Immature natural killer cell (primary cell): ENCODE measurements at regions not wholly inside any gene's neighbourhood (a gene's known extent, or its start where the extent isn't known, plus 50 kb on each side); places are given as distances from the start of the nearest gene placed in this dataset.

Source experiments
- DNase-seq, 3 donors: peaks; one replicate each; pipeline ENCODE4 v3.0.0; 2022; ENCODE audit warnings: mixed read lengths in 1 of 3
- H3K27ac Mint-ChIP-seq, 6 donors: one replicate each; pipeline ENCODE4 v1.8.0; 2020; ENCODE audit warnings: mixed read lengths in 6 of 6, mild to moderate bottlenecking in 5 of 6, inconsistent platforms in 4 of 6, moderate library complexity in 3 of 6
- H3K27me3 Mint-ChIP-seq, 3 donors: one replicate each; pipeline ENCODE4 v1.8.0; 2020 to 2021; ENCODE audit warnings: low read depth in 3 of 3, mild to moderate bottlenecking in 3 of 3, mixed read lengths in 3 of 3, moderate library complexity in 3 of 3, inconsistent platforms in 1 of 3
- H3K36me3 Mint-ChIP-seq, 3 donors: one replicate each; pipeline ENCODE4 v1.8.0; 2020; ENCODE audit warnings: mixed read lengths in 3 of 3, inconsistent platforms in 2 of 3, mild to moderate bottlenecking in 2 of 3
- H3K4me1 Mint-ChIP-seq, 2 donors: one replicate each; pipeline ENCODE4 v1.8.0; 2020; ENCODE audit warnings: inconsistent platforms in 2 of 2, mild to moderate bottlenecking in 2 of 2, mixed read lengths in 2 of 2, moderate library complexity in 1 of 2
- H3K4me3 Mint-ChIP-seq, 5 donors: one replicate each; pipeline ENCODE4 v1.8.0; 2020; ENCODE audit warnings: mild to moderate bottlenecking in 5 of 5, mixed read lengths in 5 of 5, inconsistent platforms in 3 of 5, moderate library complexity in 3 of 5
- H3K9me3 Mint-ChIP-seq, 6 donors: one replicate each; pipeline ENCODE4 v1.8.0; 2020; ENCODE audit warnings: mild to moderate bottlenecking in 6 of 6, mixed read lengths in 6 of 6, inconsistent platforms in 4 of 6, moderate library complexity in 3 of 6

DNA sequence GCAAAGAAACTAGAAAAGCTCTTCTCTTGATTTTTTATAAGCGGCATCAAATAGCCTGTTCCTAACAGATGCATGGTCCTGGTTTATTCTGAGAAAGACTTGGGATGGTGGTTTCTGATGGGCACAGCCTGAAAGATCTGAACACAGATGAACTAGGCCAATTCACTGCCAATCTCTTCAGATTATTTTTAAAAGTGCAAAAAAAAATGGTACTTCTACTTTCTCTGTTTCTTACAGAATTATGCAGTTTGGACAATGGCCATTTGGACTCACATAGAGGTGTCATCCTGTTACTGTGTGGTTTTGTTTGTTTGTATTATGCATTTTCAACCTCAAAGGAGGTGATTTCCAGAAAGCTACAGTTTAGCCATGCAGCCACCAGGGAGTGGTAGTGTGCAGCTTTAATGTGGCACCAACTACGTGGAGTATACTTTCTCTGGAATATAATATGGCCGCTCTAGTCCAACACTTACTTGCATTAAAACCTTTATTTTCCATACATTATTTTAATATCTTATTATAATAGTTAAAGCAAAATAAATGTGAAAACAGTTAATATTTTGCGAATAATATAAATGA, 469.8 kb upstream of the KIRREL3 start:
- no peaks in the 10 kb centered on the region for H3K27me3 Mint-ChIP-seq
- no peaks in the 10 kb centered on the region for H3K36me3 Mint-ChIP-seq
- peaks cover 0 to 3% (median 0%) of the 10 kb centered on the region in 6 donors for H3K9me3 Mint-ChIP-seq
- H3K4me3 Mint-ChIP-seq: no peak overlapping the region
- H3K4me1 Mint-ChIP-seq: no peaks in the 10 kb centered on the region
- no peak for DNase-seq
- H3K27ac Mint-ChIP-seq: no peak overlapping the region

DNA sequence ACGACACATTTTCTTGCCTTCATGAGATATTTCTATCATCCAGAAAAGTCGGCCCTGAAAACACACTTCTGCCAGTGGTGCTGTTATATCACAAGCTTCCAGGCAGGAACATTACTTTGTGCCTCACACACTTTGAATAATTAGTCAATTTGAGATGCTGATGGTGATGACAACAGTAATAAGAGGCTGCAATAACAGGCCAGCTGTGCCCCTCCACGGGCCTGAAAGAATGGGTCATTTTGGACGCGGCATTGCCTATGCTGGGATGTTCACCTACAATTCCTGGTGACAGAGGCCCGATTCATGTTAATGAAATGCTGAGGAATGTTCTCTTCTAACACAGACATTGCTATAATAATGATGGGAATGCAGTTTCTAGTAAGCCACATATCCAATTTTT, 463.8 kb upstream of the KIRREL3 start:
- Mint-ChIP-seq H3K27me3 (peaks cover 0 to 2% (median 2%) of the 10 kb centered on the region in 3 donors), H3K9me3 (no peaks in the 10 kb centered on the region), H3K4me1 (no peaks in the 10 kb centered on the region), H3K4me3 (no peak overlapping the region), H3K27ac (no peak overlapping the region), H3K36me3 (no peaks in the 10 kb centered on the region)
- DNase-seq: no peak

DNA sequence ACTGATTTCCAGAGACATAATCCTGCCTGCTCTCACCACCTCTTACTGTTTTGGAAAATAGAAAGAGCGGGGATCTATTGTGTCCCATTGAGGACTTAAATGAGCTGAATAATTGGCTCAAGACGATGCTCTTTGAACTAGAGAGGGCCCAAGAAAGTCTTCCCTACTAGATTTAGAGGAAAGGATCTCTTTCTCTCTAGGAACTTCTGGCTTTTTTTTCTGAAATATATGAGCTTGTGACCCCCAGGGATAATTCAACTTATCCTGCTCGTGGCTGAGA, 461.4 kb upstream of the KIRREL3 start:
- H3K27me3 Mint-ChIP-seq: peaks cover 0 to 2% (median 2%) of the 10 kb centered on the region in 3 donors
- H3K27ac Mint-ChIP-seq: no peak overlapping the region
- no peaks in the 10 kb centered on the region for H3K36me3 Mint-ChIP-seq
- peaks cover 0 to 5% (median 0%) of the 10 kb centered on the region in 6 donors for H3K9me3 Mint-ChIP-seq
- no peak overlapping the region for H3K4me3 Mint-ChIP-seq
- H3K4me1 Mint-ChIP-seq: no peaks in the 10 kb centered on the region
- DNase-seq: no peak

DNA sequence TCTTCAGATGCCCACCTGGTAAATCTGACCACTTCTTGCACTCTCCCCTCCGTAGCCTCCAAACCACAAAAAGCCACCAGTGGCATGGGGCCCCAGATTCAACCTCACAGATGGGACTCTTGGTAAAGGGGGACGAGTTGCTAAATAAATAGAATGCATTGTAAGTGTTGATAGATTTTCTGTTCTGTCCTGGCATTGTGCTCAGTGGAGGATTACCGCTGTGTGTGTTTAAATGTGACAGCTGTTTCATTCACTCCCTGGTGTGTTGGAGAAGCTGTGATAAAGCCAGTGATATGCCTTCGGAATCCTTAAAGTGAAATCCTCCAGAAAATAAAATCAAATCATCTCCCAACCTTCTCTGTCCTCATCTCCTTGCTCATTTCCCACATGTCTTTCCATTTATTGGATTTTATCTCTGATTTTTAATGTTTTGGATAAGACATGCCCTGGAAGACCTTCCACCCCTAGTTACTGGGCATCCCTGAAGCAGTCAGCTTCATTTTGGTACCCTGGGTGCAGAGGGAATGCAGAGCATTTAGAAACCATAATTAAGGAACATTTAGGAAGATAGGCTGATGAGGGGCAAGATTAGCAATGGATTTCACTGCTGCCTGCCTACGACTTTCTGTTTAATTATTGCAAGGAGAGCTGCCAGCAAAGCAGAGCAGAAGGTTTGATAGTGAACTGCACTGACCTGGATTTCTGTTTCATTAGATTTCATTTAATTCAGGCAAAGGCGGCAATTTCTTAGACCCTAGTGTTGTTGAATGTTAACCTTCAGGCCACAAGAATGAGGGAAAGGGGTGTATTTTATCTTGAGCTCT, 460.9 kb upstream of the KIRREL3 start:
- Mint-ChIP-seq H3K4me3 (no peak overlapping the region), H3K36me3 (no peaks in the 10 kb centered on the region), H3K27me3 (peaks cover 0 to 2% (median 2%) of the 10 kb centered on the region in 3 donors), H3K27ac (no peak overlapping the region), H3K9me3 (peaks cover 0 to 5% (median 0%) of the 10 kb centered on the region in 6 donors), H3K4me1 (no peaks in the 10 kb centered on the region)
- DNase-seq: no peak

DNA sequence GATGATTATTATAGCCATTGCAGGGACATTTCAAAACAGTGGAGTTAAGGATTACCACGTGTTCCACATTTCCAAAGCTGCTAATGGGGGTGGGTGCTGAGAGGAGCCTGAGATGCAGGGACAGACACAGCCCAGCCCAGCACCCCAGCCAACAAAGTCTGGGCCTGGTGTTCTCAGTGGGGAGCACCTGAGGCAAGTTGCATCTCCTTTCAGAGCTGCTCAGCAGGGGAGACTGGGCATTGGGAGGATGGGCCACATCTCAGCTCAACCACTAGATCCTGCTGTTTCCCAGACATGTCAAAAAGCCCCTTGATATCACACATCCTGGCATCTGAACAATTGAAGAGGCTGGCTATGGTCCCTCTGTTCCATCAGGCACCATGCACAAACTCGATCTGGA, 458.0 kb upstream of the KIRREL3 start:
- Mint-ChIP-seq H3K36me3 (no peaks in the 10 kb centered on the region), H3K27ac (no peak overlapping the region), H3K4me3 (no peak overlapping the region), H3K4me1 (no peaks in the 10 kb centered on the region), H3K9me3 (peaks cover 0 to 5% (median 0%) of the 10 kb centered on the region in 6 donors), H3K27me3 (peaks cover 0 to 2% (median 2%) of the 10 kb centered on the region in 3 donors)
- no peak for DNase-seq

DNA sequence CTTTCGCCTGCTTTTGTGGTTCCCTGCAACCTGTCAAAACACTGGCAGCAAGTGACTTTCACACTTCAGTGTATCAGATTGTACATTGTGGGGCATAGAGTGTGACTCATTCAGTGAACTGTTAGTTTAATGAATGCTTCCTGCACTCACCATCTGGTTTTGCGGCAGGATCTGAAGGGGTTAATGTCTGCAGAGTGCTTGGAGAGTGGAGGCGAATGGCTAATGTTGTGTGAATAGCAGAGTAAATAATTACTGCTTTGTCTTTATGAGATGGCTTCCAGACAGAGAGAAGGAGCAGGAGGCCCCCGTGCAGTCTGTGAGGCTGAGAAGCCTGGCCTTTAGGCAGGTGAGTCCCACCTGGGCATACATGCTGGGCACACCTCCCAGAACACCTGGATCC, 454.3 kb upstream of the KIRREL3 start:
- Mint-ChIP-seq H3K4me1 (no peaks in the 10 kb centered on the region), H3K27ac (no peak overlapping the region), H3K9me3 (peaks cover 0 to 5% (median 0%) of the 10 kb centered on the region in 6 donors), H3K36me3 (no peaks in the 10 kb centered on the region), H3K4me3 (no peak overlapping the region), H3K27me3 (no peaks in the 10 kb centered on the region)
- no peak for DNase-seq

DNA sequence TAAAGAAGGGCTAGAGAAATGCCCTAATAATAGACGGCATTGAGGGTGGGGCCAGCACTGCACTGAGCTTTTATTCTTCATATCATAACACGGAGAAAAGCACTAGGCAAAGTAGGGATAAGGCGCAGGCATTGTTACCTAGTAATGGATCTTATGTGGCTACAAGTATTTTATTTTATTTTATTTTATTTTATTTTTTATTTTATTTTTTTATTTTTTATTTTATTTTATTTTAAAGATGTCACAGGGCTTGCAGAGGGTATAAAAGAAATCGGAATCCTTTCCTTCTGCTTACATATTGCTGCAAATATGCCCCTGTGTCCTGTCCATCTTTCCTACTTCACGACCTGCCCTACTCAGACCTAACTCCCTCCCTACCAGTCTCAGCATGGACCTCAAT, 452.0 kb upstream of the KIRREL3 start:
- DNase-seq: no peak
- no peak overlapping the region for H3K27ac Mint-ChIP-seq
- H3K4me1 Mint-ChIP-seq: no peaks in the 10 kb centered on the region
- H3K27me3 Mint-ChIP-seq: peaks cover 0 to 2% (median 0%) of the 10 kb centered on the region in 3 donors
- H3K4me3 Mint-ChIP-seq: no peak overlapping the region
- H3K9me3 Mint-ChIP-seq: peaks cover 0 to 5% (median 0%) of the 10 kb centered on the region in 6 donors
- H3K36me3 Mint-ChIP-seq: no peaks in the 10 kb centered on the region

DNA sequence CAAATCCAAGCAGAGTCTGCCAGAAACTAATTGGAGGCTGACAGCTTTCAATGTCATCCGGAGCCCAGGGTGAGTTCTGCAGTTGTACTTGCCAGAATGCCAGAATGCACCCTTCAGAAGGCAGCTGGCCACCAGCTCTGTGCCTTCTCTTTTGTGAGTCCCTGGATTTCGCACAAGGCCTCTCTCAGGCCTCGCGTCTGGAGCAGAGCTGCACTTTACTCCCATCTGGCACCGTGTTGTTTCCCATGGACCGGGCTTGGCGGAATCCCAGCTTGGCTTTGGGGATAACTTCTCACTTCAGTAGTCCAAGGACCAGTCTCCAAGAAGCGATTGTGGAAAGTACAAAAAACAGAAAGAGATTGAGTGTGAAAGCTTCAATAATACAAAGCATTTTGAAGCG, 451.3 kb upstream of the KIRREL3 start:
- DNase-seq: no peak
- no peak overlapping the region for H3K4me3 Mint-ChIP-seq
- H3K4me1 Mint-ChIP-seq: no peaks in the 10 kb centered on the region
- H3K27ac Mint-ChIP-seq: no peak overlapping the region
- H3K36me3 Mint-ChIP-seq: no peaks in the 10 kb centered on the region
- peaks cover 0 to under 1% (median 0%) of the 10 kb centered on the region in 6 donors for H3K9me3 Mint-ChIP-seq
- peaks cover 0 to 2% (median 0%) of the 10 kb centered on the region in 3 donors for H3K27me3 Mint-ChIP-seq

DNA sequence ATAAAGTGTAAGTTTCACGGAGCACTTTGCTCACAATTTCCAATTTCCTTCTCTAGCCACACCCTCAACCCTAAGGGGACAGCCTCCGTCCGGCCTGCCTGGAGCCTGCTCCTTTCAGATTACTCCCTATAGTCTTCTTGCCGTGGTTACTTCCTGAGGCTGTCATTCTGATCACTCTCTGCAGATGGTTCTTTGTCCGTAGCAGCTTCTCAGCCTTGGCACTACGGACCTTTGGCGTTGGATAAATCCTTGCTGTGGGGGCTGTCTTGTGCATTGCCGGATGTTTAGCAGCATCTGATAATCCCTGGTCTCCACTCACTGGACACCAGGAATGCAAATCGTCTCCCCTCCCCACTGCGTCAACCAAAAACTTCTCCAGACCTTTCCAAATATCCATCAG, 447.5 kb upstream of the KIRREL3 start:
- no peaks in the 10 kb centered on the region for H3K36me3 Mint-ChIP-seq
- DNase-seq: no peak
- H3K27me3 Mint-ChIP-seq: peaks cover 0 to 2% (median 0%) of the 10 kb centered on the region in 3 donors
- no peak overlapping the region for H3K27ac Mint-ChIP-seq
- H3K4me3 Mint-ChIP-seq: no peak overlapping the region
- peaks cover 0 to 7% (median 0%) of the 10 kb centered on the region in 6 donors for H3K9me3 Mint-ChIP-seq
- H3K4me1 Mint-ChIP-seq: no peaks in the 10 kb centered on the region

DNA sequence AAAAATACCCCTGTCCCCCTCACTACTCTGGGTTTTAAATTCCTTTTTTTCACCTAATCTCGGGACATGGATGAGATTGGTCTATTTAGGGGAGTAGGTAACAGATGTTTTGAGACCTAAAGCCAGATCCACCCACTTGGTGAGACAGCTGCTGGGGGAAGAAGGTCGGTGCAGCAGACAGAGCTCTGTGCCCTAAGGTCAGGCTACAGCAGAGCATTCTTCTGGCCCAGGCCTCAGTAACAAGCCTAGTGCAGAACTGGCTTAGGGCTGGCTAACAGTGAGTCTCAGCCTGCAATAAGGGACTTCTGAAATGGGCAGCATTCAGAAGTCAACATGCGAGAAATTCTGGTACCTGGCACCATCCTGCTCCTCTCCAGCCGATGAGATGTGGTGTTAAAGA, 444.9 kb upstream of the KIRREL3 start:
- Mint-ChIP-seq H3K36me3 (no peaks in the 10 kb centered on the region), H3K4me3 (no peak overlapping the region), H3K4me1 (no peaks in the 10 kb centered on the region)

DNA sequence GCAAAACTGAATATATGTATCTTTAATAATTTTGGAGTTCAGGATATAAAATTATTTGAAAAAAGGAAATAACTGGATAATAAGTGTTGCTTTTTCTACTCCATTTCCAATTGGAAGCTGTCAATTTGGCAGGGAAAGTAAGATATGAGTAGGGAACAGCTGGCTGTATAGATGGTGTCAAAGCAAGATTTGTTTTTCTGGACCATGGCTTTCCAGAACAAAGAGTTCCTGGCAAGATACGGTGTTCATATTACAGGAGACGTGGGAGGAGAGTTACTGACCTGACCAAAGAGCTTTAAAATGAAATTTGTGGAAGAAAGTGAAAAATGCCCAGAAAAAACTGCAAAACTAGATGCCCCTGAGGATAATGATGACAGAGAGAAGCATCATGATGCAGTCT, 442.7 kb upstream of the KIRREL3 start:
- Mint-ChIP-seq H3K36me3 (no peaks in the 10 kb centered on the region), H3K9me3 (peaks cover 0 to 7% (median 0%) of the 10 kb centered on the region in 6 donors), H3K4me1 (no peaks in the 10 kb centered on the region), H3K27ac (no peak overlapping the region), H3K27me3 (peaks cover under 1 to 2% (median 2%) of the 10 kb centered on the region in 3 donors), H3K4me3 (no peak overlapping the region)
- DNase-seq: no peak

More for the DNA sequence above, 444.9 kb upstream of the KIRREL3 start:
- DNase-seq: no peak
- H3K27ac Mint-ChIP-seq: no peak overlapping the region
- H3K9me3 Mint-ChIP-seq: peaks cover 0 to 7% (median 0%) of the 10 kb centered on the region in 6 donors
- peaks cover 0 to 2% (median 0%) of the 10 kb centered on the region in 3 donors for H3K27me3 Mint-ChIP-seq

DNA sequence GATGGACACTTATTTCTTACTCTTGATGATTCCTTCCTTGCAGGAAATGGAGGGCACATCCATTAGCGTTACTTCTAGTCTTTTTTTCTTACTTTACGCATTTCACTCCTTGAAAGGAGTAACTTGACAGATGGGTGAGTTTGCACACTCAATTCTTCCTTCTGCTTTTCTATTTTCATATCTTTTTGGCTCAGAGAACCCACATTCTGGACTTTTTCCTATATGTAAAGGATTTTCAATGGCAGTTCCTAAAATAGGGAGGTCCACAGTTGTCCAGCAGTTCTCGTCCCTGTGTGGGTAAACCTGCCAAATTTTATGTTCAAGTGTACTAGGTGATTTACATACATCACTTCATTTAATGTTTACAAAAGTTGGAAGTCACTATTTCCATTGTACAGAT, 440.0 kb upstream of the KIRREL3 start:
- Mint-ChIP-seq H3K36me3 (no peaks in the 10 kb centered on the region), H3K4me1 (no peaks in the 10 kb centered on the region), H3K4me3 (no peak overlapping the region), H3K27ac (no peak overlapping the region), H3K9me3 (peaks cover 0 to 5% (median 1%) of the 10 kb centered on the region in 6 donors), H3K27me3 (peaks cover 0 to 2% (median 2%) of the 10 kb centered on the region in 3 donors)
- no peak for DNase-seq

DNA sequence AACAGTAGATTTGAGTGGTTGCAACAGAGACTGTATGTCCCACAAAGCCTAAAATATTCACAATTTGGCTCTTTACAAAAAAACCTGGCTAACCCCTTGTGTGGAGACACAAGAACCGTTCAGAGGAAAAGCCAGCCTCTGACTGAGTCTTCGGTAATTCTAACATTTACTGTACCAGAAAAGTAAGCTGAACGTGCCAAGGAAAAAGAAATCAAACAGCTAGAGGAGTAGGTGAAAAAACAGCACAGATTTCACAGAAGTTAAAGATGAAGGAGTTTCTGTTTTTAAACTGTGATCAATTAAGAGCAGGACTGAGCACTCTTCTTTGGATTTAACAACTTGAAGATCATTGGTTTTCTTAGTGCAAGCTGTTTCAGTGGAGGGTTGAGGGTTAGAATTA, 424.7 kb upstream of the KIRREL3 start:
- peaks cover 0 to 3% (median 0%) of the 10 kb centered on the region in 3 donors for H3K27me3 Mint-ChIP-seq
- DNase-seq: no peak
- no peak overlapping the region for H3K27ac Mint-ChIP-seq
- no peak overlapping the region for H3K4me3 Mint-ChIP-seq
- no peaks in the 10 kb centered on the region for H3K36me3 Mint-ChIP-seq
- no peaks in the 10 kb centered on the region for H3K4me1 Mint-ChIP-seq
- peaks cover 0 to 7% (median 0%) of the 10 kb centered on the region in 6 donors for H3K9me3 Mint-ChIP-seq

DNA sequence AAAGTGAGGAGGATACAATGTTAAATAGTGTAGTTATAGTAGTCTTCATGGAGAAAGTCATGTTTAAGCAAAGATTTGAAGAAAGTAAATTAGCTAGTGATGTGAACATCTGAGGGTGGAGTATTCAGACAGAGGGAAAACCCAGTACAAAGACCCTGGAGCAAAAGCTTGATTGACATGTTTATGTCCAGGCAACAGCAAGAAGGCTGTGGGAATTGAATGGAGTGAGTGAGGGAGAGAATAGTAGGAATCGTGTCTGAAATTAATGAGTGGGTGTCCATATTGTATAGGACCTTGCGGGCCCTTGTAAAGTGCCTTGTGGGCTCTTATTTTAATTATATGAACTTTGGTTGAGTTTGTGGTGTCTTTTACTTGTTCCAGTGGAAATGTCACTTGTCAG, 424.1 kb upstream of the KIRREL3 start:
- DNase-seq: no peak
- Mint-ChIP-seq H3K9me3 (peaks cover 0 to 7% (median 0%) of the 10 kb centered on the region in 6 donors), H3K27ac (no peak overlapping the region), H3K4me1 (no peaks in the 10 kb centered on the region), H3K36me3 (no peaks in the 10 kb centered on the region), H3K27me3 (peaks cover 0 to 3% (median 0%) of the 10 kb centered on the region in 3 donors), H3K4me3 (no peak overlapping the region)
